ENCODE measurements at regions not wholly inside any gene's neighbourhood (a gene's known extent, or its start where the extent isn't known, plus 50 kb on each side); places are given as distances from the start of the nearest gene placed in this dataset.

DNA sequence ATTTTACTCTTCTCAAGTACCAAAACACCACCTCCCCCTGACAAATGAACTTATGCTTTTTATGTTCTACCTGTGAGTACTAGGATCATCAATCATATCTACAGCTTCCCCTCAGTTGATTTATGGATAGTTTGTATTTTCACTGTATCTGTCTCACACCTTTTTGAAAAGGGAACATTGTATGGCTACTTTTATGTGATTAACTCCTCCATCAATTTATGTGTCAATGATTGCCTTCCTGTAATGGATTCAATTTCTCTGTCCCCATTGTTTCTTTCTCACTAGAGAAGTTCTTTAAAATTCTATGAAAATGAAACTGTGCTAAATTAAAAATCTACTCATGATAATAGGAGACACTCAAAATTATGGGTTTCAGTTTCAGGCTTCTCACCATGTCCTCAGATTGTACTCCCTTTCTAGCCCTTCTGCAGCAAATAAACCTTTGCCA, 935.0 kb downstream of the TRIB2 start:
- TF ChIP-seq, protein P1, sequence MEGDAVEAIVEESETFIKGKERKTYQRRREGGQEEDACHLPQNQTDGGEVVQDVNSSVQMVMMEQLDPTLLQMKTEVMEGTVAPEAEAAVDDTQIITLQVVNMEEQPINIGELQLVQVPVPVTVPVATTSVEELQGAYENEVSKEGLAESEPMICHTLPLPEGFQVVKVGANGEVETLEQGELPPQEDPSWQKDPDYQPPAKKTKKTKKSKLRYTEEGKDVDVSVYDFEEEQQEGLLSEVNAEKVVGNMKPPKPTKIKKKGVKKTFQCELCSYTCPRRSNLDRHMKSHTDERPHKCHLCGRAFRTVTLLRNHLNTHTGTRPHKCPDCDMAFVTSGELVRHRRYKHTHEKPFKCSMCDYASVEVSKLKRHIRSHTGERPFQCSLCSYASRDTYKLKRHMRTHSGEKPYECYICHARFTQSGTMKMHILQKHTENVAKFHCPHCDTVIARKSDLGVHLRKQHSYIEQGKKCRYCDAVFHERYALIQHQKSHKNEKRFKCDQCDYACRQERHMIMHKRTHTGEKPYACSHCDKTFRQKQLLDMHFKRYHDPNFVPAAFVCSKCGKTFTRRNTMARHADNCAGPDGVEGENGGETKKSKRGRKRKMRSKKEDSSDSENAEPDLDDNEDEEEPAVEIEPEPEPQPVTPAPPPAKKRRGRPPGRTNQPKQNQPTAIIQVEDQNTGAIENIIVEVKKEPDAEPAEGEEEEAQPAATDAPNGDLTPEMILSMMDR (conservative IDR thresholded peaks at IDR 0.05): no peak
- TF ChIP-seq ZFX (IDR thresholded peaks at IDR 0.05): no peak

Measured in C4-2B (cell line).